GM19328 (cell line): ENCODE measurements at regions not wholly inside any gene's neighbourhood (a gene's known extent, or its start where the extent isn't known, plus 50 kb on each side); places are given as distances from the start of the nearest gene placed in this dataset.
"Not testable (repeated sequence)": the region's sequence is repeated elsewhere in the genome, so short reads cannot be mapped to it uniquely, and the experiment has no call there.

Source experiments
- ATAC-seq: cut with Tn5 transposase; IDR thresholded peaks from one replicate; pipeline ENCODE4 v1.9.1; 2021; ENCODE audit warnings: mild to moderate bottlenecking, moderate library complexity; ENCODE audit not compliant: unreplicated experiment

DNA sequence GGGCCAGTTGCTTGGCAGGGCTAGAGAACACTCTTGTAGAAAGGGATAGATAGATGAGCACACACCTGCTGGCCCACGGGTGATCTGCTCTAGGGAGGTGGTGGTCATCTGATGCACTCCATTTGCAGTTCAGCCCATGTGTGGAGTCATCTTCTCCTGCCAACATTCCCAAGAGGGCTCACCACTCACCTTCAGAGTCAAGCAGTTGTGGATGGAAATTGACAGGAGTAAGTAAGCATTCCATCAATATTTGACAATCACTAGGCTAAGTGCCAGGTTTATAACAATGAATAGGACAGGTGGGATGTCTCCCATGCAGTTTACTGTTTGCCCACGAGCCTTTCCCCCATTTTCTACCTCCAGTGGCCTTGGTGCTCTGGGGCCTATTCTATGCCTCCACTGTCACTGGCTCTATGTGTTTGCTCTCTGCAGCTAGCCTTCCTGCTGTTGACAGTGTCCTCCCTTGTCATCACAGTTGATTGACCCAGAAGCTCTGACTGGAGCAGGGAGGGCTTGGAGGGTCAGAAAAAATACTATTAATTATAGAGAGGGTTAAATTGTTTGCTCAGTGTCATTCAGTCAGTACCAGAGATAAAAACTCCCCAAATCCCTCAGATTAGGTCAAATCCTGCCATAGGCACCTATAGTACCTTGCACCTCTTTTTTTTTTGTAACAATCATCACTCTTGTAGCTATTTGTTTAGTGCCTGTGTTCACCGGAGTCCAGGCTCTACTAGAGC is 134.6 kb upstream of the PZP start:
- ATAC-seq: no peak

DNA sequence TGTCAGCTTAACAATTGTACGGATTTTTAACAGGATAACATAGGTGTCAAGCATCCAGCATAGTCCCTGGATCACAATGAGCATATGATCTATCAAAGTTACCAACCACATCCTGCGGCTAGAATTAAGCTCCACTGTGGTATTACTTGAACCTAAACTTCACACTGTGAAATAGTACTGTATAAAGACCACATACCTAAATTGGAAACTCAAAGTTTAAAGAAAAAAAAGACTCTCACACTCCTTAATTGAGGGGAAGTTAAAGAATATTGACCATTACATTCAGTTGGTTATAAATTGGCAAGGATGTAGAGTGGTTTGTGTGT is 133.0 kb upstream of the PZP start:
- no peak for ATAC-seq

DNA sequence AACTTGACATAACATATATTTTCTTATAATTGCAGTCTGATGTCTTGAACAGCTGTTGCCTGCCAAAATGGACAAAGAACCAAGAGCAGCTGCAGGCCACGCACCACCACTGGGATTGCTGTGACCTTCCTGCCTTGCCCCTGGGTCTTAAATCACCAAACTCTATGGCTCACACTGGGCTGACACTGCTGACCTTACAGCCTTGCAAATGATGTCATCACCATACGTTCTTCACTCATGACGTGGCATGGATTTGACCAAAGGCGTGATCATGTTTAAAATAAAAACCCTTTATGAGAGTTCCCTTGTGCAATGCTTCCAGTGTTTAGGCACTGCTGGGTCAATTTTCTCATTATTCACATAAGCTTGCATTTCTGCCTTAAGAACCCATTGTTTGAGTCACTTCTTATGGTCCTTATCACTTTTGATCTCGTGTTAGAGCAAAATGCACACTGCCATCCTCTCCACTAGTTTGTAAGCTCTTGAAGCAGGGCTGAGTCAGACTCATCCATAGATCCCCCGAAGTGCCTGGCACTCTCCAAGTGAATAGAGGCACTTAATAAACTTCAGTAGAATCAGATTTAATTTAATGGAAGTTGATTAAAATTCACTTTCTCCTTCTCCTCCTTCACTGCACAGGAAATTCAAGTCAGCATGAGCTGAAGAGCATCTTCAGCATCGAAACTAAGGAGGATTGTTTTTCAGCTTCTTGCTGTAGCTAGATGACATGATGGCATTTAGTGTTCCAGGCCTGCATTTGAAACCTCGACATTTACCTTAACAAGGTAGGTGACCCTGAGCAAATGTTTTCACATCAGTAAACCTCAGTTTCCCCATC is 132.4 kb upstream of the PZP start:
- ATAC-seq: no peak

GRCh38 chr12:9337656-9338055 is 129.5 kb upstream of the PZP start:
- no peak for ATAC-seq

GRCh38 chr12:9336375-9337011 is 128.3 kb upstream of the PZP start:
- ATAC-seq: not testable (repeated sequence)

DNA sequence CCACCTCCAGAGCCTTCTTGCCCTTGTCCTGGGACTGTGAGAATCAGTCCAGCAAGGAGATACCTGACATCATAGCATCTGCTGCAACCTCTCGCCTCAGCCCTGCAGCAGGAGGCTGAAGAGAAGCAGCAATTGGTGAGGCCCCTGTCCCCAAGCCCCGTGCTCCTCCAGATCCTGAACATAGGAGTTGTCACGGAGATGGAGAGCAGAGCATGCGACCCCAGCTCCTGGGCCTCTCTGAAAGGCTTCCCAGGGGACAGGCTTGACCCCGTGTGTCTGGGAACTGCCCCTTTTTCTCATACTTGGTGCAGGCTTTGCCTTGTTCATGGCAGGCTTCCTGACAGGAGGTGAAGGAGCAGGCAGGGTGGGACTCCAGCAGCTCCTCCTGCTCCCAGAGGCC is 127.7 kb upstream of the PZP start:
- ATAC-seq: no peak

DNA sequence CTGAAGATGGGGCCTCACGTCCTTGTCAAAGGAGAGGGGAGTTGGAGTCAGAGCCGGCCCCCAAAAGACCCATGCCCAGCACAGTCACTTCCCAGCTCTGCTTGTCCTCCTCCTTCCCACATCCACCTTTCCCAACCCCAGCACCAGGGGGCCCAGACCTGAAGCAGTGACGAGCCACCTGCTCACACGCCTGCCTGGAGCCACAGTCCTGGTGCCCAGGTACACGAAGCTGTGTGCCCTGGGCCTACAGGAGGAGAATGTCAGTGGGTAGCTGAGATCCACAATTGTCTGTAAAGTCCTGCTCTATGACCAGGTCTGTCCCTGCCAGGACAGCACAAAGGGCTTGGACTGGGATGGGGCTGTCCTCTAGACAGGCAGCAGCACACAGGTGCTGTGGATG is 126.8 kb upstream of the PZP start:
- no peak for ATAC-seq

- no peak for ATAC-seq
These were observed 126.0 kb upstream of the PZP start for GRCh38 chr12:9334041-9334692.

- no peak for ATAC-seq
These were observed 125.0 kb upstream of the PZP start for GRCh38 chr12:9333161-9333560.

- no peak for ATAC-seq
These were observed 124.4 kb upstream of the PZP start for GRCh38 chr12:9332564-9332963.

GRCh38 chr12:9331218-9331626 is 123.0 kb upstream of the PZP start:
- ATAC-seq: no peak

- no peak for ATAC-seq
These were observed 120.8 kb upstream of the PZP start for GRCh38 chr12:9329019-9329418.

DNA sequence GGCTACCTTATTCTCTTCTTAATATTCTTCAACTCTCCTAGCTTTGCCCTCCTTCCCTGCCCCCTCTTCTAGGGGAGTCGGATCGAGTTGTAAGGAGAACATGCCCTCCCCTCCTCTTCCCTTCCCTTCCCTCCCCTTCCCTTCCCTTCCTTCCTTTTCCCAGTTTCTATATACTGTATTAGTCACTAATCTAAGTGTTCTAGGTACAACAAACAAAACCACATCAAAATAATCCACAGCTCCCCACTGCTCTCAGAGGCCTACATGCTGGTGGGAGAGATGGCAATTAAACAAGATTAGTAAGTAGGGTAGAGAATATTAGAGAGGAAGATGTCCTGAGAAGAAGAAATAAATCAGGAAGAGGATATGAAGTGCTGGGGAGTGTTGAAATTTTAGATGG is 119.9 kb upstream of the PZP start:
- ATAC-seq: no peak

- ATAC-seq: no peak
These were observed 119.1 kb upstream of the PZP start for GRCh38 chr12:9327320-9327719.

- ATAC-seq: not testable (repeated sequence)
These were observed 118.7 kb upstream of the PZP start for GRCh38 chr12:9326849-9327248.

DNA sequence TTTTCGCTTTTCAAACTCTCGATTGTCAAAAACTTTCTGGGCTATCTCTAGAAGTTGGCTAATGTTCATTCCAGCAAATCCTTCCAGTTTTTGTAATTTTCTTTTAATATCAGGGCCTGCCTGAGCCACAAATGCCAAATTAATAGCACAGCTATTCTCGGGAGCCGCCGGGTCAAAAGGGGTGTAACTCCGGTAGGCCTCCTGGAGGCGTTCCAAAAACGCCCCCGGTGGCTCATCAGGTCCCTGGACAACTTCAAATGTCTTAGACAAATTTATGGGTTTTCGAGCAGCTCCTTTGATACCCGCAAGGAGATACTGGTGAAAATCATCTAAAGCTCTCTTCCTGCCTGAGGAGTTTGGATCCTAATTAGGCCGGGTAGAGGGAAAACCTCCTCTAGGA is 117.9 kb upstream of the PZP start:
- no peak for ATAC-seq

DNA sequence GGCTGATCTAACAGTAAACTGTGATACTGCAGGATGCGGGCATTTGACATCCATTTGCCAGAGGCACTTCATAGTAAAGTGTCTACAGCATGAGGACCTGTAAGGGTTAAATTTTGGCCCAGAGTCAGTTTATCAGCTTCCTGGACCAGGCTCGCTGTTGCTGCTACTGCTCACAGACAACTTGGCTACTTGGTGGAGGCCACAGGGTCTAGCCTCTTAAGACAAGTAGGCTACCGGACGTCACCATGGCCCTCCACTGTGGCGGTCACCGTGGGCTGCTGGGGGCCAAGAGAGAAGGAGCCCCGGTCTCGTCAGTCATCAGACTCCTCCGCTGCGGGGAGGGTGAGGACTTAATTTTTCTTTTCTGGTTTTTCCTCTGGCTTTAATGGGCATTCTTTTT is 117.3 kb upstream of the PZP start:
- ATAC-seq: no peak

DNA sequence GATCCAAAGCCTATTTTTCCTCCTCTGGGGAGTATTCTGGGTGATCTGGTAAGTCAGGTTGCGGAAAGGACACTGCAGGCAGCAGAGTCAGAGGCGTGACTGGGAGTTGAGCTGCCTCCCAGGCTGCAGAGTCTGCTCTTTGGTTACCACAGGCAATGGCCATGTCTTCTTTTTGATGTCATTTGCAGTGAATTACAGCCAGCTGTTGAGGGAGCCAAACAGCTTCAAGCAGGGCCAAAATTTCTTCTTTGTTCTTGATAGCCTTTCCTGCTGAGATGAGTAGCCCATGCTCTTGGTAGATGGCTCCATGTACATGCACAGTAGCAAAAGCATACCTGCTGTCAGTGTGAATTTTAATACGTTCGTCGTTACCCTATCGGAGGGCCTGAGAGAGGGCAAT is 116.6 kb upstream of the PZP start:
- ATAC-seq: no peak

DNA sequence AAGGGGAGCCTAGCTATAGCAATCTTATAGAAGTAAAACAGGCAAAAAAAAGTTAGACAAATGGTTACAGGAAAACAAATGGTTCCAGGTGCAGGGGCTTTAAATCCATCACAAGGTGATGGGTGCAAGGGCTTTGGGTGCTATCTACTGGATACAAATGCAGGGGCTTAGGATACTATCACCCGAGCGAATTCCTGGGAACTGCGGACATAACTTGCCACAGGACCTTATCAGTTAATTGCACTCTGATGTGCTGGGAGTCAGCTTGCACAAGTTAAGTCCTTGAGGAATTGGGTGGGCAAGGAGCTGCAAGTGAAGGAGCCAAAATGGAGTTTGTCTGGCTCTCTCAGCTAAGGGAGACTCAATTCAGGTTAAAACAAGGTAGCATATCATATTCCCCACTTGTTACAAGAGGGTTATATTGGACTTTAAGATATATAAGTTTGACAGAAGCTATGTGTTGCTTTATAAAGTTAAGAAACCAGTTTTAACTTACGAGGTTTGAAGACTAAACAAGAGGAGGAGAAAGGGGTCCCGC is 115.0 kb upstream of the PZP start:
- ATAC-seq: no peak

DNA sequence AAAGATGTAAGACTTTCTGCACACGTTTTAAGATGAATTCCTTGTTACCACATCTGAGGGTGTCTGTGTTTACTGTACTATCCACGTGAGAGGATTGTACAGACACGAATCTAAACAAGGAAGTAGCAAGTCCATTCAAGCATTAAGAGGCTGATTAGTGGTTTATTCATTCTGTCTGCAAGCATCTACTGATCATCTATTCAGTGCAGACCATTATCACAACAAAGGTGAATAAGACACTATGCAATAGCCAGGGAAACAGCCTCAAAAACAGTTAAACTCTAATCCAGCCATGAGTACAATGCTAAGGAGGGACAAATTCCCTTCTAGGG is 111.6 kb upstream of the PZP start:
- ATAC-seq: no peak

- ATAC-seq: no peak
These were observed 111.0 kb upstream of the PZP start for GRCh38 chr12:9319044-9319841.
